KMS-11 (cell line): ENCODE measurements at regions not wholly inside any gene's neighbourhood (a gene's known extent, or its start where the extent isn't known, plus 50 kb on each side); places are given as distances from the start of the nearest gene placed in this dataset.

Source experiments
- H2AFZ ChIP-seq: fragments of 200-600 bp; sonication (generic); 2 replicates; pipeline ENCODE4 v1.6.1; 2016; ENCODE audit warnings: antibody characterized with exemption, mixed run types, low read depth
- H3K27ac ChIP-seq: fragments of 200-600 bp; sonication (generic); 2 replicates; pipeline ENCODE4 v1.6.1; 2016; ENCODE audit warnings: mild to moderate bottlenecking, mixed run types
- H3K27me3 ChIP-seq: fragments of 200-600 bp; sonication (generic); 2 replicates; pipeline ENCODE4 v1.6.1; 2017; ENCODE audit warnings: mild to moderate bottlenecking, low read depth, mixed run types, moderate library complexity; ENCODE audit not compliant: insufficient read depth
- H3K36me3 ChIP-seq: fragments of 200-600 bp; sonication (generic); 2 replicates; pipeline ENCODE4 v1.6.1; 2017; ENCODE audit warnings: mild to moderate bottlenecking, mixed run types; ENCODE audit not compliant: insufficient read depth
- H3K4me1 ChIP-seq: fragments of 200-600 bp; sonication (generic); 2 replicates; pipeline ENCODE4 v1.6.1; 2016; ENCODE audit warnings: mild to moderate bottlenecking, low read depth, mixed run types; ENCODE audit not compliant: poor library complexity, severe bottlenecking
- H3K4me2 ChIP-seq: fragments of 200-600 bp; sonication (generic); 2 replicates; pipeline ENCODE4 v1.7.0; 2016; ENCODE audit warnings: mild to moderate bottlenecking, mixed run types
- H3K4me3 ChIP-seq: fragments of 200-600 bp; sonication (generic); IDR thresholded peaks from 2 replicates; pipeline ENCODE4 v1.6.1; 2017; ENCODE audit warnings: low read depth, low read length, mixed read lengths; ENCODE audit not compliant: insufficient read depth
- H3K79me2 ChIP-seq: fragments of 200-600 bp; sonication (generic); 2 replicates; pipeline ENCODE4 v1.6.1; 2016; ENCODE audit warnings: low read depth, mixed run types; ENCODE audit not compliant: insufficient read depth
- H3K9ac ChIP-seq: fragments of 200-600 bp; sonication (generic); 2 replicates; pipeline ENCODE4 v1.6.1; 2016; ENCODE audit warnings: mild to moderate bottlenecking, mixed run types
- H4K20me1 ChIP-seq: fragments of 200-600 bp; sonication (generic); 2 replicates; pipeline ENCODE4 v1.6.1; 2016; ENCODE audit warnings: mild to moderate bottlenecking, mixed run types; ENCODE audit not compliant: insufficient read depth
- TF ChIP-seq, protein P1 (sequence below): fragments of 200-600 bp; sonication (generic); conservative IDR thresholded peaks from 2 replicates; pipeline ENCODE4 v1.6.1; 2017; ENCODE audit warnings: low read depth, mild to moderate bottlenecking, antibody characterized with exemption, low read length, moderate library complexity, mixed read lengths

DNA sequence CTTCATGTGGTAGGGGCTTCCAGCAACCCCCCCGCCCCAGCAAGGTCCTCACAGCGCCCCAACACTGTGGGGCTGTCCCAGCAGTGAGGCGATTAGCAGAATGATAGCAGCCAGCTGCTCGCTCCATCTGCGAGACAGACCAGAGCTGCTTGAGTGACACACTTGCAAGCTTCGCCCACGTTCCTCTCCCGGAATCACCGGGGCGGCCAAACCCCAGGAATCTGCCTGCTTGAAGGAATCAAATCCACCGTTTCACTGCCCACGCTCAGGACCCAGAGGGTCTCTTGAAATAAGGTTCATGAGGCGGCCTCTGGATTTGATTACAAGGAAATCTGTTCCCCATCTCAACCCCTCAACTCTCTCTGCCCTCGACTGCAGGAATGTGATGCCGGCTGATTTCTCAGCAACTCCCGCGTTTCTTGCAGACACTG lies 356.0 kb downstream of the C16orf95 start:
- Histone ChIP-seq H2AFZ (no peak overlapping the region), H3K4me2 (no peak overlapping the region), H3K4me1 (no peaks in the 10 kb centered on the region)

DNA sequence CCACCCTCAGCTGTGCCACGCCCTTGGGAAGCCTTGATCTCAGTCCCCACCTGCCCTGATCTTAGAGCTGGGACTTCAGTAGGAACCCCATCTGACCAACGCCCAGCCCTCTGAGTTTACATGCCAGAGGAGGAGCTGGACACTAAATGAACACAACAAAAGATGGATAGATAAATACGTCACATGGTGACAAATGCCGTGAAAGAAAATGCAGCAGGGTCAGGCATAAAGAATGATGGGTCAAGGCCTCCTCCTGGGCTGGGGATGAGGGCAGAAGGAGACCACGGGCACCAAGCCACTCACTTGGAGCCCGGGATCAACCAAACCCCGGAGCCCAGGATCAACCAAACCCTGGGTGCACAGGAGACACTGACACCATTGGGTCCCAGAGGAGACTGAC lies 354.9 kb downstream of the C16orf95 start:
- no peaks in the 10 kb centered on the region for H3K79me2 ChIP-seq
- H3K27me3 ChIP-seq = peaks cover 30% of the 10 kb centered on the region; the same call in 1 of the 2 replicates
- H2AFZ ChIP-seq = no peak overlapping the region
- TF ChIP-seq, protein P1, sequence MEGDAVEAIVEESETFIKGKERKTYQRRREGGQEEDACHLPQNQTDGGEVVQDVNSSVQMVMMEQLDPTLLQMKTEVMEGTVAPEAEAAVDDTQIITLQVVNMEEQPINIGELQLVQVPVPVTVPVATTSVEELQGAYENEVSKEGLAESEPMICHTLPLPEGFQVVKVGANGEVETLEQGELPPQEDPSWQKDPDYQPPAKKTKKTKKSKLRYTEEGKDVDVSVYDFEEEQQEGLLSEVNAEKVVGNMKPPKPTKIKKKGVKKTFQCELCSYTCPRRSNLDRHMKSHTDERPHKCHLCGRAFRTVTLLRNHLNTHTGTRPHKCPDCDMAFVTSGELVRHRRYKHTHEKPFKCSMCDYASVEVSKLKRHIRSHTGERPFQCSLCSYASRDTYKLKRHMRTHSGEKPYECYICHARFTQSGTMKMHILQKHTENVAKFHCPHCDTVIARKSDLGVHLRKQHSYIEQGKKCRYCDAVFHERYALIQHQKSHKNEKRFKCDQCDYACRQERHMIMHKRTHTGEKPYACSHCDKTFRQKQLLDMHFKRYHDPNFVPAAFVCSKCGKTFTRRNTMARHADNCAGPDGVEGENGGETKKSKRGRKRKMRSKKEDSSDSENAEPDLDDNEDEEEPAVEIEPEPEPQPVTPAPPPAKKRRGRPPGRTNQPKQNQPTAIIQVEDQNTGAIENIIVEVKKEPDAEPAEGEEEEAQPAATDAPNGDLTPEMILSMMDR = no peak
- H3K9ac ChIP-seq = no peak overlapping the region
- H3K36me3 ChIP-seq = no peaks in the 10 kb centered on the region
- no peak overlapping the region for H3K4me2 ChIP-seq
- no peaks in the 10 kb centered on the region for H3K4me1 ChIP-seq
- no peak overlapping the region for H3K27ac ChIP-seq
- no peaks in the 10 kb centered on the region for H4K20me1 ChIP-seq
- H3K4me3 ChIP-seq = no peak overlapping the region

More for the DNA sequence above, 356.0 kb downstream of the C16orf95 start:
- Histone ChIP-seq H3K27ac (no peak overlapping the region), H3K4me3 (no peak overlapping the region), H4K20me1 (no peaks in the 10 kb centered on the region), H3K9ac (no peak overlapping the region), H3K27me3 (peaks cover 27% of the 10 kb centered on the region; the same call in 1 of the 2 replicates), H3K36me3 (no peaks in the 10 kb centered on the region), H3K79me2 (no peaks in the 10 kb centered on the region)
- TF ChIP-seq, protein P1 = no peak

DNA sequence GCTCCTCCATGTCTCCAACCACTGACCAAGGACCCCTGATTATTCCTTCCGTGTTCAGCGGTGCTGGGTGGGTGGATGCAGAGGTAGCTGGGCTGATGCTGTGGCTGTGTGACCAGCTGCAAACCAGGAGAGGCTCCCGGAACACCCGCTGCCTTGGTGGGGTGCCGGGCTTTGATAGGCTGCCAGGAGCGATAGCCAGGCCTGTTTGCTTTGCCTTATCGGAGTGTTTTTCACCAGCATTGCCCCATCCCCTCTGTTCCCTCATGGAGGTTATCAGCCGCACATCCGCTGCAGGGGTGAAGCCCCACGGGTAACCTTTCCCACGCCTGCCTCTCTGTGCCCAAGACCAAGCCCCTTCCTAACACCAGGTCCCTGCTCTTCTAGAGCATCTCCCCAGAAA lies 354.3 kb downstream of the C16orf95 start:
- Histone ChIP-seq H2AFZ (no peak overlapping the region), H4K20me1 (no peaks in the 10 kb centered on the region), H3K36me3 (no peaks in the 10 kb centered on the region), H3K79me2 (no peaks in the 10 kb centered on the region), H3K4me1 (no peaks in the 10 kb centered on the region), H3K9ac (no peak overlapping the region), H3K4me2 (no peak overlapping the region), H3K27ac (no peak overlapping the region), H3K27me3 (peaks cover 30% of the 10 kb centered on the region; the same call in 1 of the 2 replicates), H3K4me3 (no peak overlapping the region)
- TF ChIP-seq, protein P1 = no peak

DNA sequence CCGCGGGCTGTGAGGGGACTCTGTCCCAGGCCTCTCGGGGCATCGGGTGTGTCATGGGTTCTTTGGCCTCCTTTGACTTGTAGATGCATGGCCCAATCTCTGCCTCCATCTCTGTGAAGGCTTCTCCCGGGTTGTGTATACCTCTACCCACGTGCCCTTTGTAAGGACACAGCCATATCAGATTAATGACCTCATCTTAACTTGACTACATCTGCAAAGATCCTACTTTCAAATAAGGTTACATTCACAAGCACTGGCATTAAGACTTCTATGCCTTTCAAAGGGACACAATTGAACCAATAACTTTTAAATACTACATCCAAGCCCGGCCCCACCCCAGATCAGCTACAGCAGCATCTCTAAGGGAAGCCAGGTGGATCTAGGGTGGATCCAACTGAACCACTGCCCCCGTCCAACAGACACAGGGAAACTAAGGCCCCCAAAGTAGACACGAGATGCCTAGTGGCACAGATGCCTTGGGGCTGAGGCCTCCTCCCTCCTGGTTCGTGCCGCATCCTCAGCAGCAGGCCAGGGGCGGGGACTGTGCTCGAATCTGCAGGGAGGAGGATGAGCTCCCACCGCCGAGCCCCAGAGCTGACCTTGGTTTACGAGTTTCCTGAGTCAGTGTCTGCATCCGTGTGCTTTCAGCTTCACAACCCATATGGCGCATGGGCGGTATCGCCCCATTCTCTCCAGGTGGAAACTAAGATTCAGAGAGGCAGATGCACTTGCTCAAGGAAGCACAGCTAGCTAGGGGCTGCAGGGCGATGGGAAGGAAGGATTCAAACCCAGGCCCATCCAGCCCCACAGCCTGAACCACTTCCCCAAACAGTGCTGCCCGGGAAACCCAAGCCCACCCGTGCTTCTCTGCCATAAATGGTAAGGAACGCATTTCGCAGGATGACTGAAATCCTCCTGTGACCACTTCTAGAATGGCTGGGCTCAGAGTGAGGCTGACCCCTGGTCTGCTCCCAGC lies 353.3 kb downstream of the C16orf95 start:
- H2AFZ ChIP-seq = no peak overlapping the region
- no peaks in the 10 kb centered on the region for H3K79me2 ChIP-seq
- TF ChIP-seq, protein P1 = no peak
- no peak overlapping the region for H3K4me3 ChIP-seq
- no peak overlapping the region for H3K9ac ChIP-seq
- no peaks in the 10 kb centered on the region for H4K20me1 ChIP-seq
- H3K27ac ChIP-seq = no peak overlapping the region
- no peaks in the 10 kb centered on the region for H3K4me1 ChIP-seq
- H3K4me2 ChIP-seq = no peak overlapping the region
- no peaks in the 10 kb centered on the region for H3K36me3 ChIP-seq
- peaks cover 28% of the 10 kb centered on the region; the same call in 1 of the 2 replicates for H3K27me3 ChIP-seq
